NCI-H2227 treated with DMSO at 0.1 percent for 48 hours (cell line): ENCODE measurements at regions not wholly inside any gene's neighbourhood (a gene's known extent, or its start where the extent isn't known, plus 50 kb on each side); places are given as distances from the start of the nearest gene placed in this dataset.
"Not testable (repeated sequence)": the region's sequence is repeated elsewhere in the genome, so short reads cannot be mapped to it uniquely, and the experiment has no call there.

Experiments used
- DNase-seq: peaks from one replicate; lab custom pipeline; 2025; lab: John Stamatoyannopoulos, UW

DNA sequence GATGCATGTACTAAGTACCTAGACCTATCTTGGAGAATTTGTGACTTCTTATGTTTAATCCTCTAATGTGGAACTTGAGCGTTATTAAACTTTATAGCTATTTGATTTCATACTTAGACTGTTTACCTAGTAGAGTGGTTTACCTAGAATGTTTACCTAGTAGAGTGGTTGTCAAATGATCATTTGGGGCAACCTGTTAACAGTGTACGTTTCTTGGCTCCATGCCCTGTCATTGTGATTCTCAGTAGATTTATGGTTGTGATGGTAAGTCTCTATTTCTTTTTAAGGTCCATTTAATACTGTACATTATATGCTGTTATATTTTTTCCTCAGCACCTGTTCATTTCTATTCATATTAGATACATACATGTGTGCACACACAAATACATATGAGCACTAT, 233.0 kb upstream of the MAD2L1 start:
- DNase-seq = no peak

DNA sequence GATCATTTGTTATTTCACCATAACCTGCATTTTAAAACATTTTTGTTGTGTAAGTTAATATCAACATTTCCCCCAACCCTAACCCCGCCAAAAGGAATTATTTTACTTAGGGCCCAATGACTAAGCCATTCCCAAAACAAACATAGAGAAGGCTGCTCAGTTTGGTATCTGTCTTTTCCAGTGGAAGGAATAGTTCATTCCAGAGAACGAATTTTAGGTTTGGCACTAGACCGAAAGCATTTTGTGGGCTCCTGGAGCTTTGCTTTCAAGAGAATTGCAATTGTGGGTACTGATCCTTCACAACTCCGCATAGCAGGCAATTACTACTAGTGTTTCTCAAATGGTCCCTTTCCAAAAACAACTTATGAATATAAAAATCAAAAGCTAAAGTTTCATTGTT, 226.7 kb upstream of the MAD2L1 start:
- no peak for DNase-seq

DNA sequence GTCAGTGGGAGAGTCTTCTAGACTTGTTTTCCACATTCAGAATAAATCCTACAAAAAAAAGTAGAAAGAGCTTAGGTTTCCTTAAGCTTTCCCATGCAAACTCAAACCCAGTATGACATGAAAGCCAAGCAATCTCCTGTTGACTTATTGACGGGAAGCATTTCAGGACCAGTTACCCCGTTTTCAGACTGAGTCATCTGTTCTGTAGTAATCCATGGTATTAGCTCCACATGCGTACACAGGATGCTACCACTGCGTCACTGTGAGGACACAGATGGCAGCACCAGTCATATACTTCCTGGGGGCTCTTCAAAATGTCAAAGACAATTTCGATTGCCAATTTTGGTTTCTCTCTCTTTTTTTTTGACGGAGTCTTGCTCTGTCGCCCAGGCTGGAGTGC, 224.9 kb upstream of the MAD2L1 start:
- DNase-seq = no peak

DNA sequence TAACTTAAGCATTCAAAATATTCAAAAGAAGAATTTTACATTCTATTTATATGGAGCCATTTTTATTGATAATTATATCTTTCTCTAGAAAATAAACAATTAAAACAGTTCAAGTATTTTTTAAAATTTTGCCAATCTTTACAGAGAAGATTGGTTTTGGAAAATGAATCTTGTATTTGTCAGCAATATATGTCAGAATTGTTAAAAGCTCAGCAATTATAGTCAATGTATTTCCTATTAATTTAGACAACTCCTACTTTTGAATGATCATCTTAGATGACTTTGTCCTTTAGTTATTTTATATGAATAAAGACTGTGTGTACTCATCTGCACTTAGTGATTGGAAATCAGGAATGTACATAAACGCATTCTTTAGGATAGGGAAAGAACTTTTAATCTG, 223.9 kb upstream of the MAD2L1 start:
- DNase-seq = no peak

DNA sequence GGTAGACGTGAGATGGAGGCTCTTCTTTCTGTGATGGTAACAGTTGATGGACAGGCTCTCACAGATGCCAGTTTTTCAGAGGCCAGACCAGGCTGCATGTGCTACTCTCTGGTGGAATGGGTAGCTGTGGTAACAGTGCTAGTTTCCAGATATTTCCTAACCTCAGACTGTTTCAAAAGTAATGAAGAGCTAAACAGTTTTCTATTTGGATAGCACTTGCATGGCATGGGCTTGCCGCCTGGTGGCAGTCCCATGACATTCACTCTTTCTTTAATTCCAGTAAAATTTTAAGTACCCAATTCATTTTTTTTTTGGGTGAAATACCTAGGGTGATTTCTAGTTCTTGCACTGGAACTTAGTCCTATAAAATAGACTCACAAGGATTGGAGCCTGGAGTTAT, 220.2 kb upstream of the MAD2L1 start:
- no peak for DNase-seq

DNA sequence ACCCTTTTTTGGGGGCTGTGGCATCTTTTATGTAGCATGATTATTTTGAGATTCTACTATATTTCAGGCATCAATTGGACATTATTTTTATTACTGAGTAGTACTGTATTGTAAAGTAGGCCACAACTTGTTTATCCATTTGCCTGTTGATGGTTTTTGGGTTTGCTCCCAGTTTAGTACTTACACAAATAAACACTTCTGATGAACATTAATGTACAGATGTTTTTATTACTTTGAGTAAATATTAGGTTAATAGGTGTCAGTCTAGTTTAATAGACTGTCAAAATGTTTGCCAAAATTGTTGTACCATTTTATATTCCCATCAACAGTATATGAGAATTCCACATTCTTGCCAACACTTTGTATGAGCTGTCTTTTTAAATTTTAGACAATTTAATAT, 214.9 kb upstream of the MAD2L1 start:
- DNase-seq = no peak

DNA sequence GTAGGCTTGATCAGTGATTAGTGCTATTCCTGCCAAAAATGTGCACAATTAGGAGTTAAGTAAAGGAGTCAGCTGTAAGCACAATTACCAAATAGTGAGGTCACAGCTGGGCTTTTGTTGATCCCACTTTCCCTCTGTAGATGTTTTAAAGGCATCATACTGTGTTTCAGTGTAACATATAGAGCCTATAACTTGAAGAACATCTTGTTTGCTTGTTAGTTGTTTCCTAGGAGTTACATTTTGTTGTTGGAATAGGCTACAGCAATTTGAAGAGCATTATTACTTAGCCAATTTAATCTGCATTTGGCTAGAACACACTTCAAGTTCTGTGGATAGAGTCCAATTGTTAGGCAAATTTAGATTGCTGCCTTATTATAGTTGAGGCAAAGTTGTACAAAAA, 210.7 kb upstream of the MAD2L1 start:
- no peak for DNase-seq

DNA sequence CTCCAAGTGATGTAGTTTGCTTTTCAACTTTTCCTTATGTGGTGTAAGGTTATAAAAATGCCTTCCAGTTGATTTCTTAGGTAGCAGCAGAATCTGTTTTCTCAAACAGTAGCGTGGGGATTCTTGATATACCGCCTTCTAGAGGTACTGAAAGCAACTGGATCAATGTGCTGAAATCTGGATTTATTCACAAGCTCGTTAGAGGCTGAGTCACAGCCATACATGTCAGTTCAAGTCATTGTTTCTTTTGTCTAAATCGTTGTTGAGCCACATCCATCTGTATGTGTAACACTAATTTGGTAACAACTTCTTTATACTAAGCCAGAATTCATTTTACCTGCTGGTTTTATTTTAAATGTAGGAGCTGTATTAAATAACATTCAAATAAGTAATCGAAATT, 200.0 kb upstream of the MAD2L1 start:
- no peak for DNase-seq

DNA sequence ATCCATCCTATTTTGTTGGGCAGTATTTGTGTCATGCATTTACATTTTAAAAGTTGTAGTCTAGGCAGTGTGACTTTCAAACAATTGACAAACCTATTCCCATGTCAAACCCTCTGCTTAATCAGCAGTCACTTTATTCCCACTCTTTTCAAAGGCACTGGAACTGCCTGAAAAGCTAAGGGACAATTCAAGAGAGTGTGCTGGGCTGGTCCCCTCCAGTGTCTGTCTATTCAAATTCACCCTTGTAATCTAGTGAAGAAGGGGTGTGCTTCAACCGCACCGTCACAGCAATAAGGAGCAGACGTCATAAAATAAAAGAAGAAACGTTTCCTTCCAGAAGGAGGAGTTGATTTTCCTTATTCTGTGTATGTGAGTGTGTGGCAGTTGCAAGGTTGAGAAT, 197.0 kb upstream of the MAD2L1 start:
- no peak for DNase-seq

DNA sequence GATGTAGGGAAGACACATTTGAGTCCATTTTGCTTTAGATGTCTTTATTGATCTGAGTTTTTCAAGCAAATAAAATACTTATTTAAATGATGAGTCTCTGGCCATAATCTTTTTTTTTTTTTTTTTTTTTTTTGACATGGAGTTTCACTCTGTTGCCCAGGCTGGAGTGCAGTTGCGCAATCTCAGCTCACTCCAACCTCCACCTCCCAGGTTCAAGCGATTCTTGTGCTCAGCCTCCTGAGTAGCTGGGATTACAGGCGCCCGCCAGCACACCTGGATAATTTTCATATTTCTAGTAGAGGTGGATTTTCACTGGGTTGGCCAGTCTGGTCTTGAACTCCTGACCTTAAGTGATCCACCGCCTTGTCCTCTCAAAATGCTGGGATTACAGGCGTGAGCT, 194.5 kb upstream of the MAD2L1 start:
- no peak for DNase-seq

DNA sequence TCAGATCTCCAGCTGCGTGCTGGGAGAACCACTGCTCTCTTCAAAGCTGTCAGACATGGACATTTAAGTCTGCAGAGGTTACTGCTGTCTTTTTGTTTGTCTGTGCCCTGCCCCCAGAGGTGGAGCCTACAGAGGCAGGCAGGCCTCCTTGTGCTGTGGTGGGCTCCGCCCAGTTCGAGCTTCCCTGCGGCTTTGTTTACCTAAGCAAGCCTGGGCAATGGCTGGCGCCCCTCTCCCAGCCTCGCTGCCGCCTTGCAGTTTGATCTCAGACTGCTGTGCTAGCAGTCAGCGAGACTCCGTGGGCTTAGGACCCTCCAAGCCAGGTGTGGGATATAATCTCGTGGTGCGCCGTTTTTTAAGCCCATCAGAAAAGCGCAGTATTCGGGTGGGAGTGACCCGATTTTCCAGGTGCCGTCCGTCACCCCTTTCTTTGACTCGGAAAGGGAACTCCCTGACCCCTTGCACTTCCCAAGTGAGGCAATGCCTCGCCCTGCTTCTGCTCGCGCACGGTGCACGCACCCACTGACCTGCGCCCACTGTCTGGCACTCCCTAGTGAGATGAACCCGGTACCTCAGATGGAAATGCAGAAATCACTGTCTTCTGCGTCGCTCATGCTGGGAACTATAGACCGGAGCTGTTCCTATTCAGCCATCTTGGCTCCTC, 189.6 kb upstream of the MAD2L1 start:
- DNase-seq = not testable (repeated sequence)

DNA sequence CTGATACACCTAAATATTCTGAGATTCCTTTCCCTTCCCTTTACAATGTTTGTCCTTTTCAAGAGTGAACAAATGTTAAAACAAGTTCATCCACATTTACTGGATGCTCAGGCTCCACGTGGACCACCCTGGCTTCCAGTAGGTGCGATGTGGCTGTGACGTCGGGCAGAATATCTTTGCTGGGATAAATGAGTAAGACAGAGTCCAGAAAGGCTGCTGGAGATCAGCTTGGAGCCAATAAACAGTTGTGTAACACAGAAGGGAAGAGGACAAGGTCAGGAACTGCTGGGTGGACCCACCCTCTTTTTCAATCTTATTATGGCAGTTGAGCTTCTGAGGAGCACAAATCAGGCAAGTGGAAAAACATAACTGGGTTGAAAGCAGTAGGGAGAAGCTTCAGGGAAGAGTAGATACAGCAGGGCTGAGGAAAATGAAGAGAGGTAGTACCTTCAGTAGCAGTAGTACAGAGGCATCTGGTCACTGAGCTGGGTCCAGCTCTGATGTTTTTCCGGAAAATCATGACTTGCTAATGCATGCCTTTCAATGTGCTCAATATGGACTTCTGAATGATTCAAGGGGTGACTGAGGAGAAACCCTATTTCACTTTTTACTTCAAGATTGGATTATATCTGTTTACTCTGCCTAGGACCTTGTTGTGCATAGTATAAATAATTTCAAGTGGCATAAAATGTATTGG, 171.8 kb upstream of the MAD2L1 start:
- no peak for DNase-seq

DNA sequence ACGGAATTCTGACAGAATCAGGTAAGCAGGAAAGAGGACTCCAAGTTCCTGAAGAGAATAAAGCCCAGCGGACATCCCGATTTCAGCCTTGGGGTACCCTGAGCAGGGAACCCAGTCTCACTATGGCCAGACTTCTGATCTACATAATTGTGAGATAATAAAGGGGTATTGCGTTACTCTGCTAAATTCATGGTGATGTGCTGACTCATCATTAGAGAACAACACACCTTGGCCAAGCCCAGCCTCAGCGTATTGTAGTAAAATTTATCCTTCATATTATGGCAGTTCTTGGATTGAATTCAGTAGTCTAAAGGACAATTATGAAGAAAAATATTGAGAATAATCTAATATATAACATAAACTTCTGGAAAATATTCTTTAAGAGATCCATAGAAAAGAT, 170.2 kb upstream of the MAD2L1 start:
- DNase-seq = no peak

DNA sequence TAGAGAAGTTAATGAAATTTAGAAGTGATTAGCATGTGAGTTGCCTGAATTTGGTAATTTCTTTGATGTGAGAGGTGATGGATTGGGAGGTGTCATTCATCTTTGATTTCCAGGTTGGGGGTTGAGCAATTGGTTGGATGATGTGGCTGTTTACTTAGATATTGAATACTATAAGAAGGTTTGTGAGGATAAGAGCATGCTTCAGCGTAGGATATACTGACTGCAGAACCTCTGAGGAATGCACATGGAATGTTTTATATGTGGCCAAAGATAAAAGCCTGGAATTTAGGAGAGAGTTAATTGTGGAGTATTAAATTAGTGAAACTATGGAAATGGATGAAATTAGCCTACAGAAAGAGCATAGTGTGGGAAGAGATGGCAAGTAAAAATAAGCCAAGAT, 165.4 kb upstream of the MAD2L1 start:
- DNase-seq = no peak

DNA sequence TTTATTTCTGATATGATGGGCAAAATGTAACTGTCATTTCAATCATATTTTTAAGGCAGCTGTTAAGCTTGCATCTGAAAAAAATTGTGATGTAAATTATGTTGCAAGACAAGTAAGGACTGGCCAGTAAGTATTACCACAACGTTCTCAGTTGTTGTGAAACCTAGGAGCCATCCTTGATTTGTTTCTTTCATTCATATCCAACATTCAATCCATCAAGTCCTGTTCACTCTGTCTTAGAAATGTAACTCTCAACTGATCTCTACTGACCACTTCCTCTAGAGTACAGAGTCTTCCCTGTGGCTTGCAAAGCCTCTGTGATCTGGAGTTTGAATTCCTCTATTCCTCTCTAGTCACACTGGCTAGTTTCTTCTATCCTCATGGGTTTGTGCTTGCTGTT, 161.4 kb upstream of the MAD2L1 start:
- no peak for DNase-seq

DNA sequence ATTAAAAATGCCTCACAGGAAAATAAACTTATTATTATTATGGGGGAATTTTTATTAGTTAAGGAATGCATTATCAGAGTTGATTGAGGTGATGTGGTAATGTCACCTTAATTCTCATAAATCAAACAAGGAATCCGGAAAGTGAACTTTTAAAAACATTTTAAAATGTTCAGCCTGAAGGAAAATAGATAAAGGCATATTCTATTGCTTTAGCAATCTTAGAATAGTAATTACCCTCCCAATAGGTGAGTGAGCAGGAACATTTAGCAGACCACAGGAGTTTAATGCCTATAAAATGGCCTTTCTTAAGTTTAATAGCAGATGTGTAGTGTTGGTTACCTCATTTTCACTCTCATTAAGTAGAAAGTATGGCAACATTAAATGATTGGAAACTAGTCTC, 160.9 kb upstream of the MAD2L1 start:
- DNase-seq = no peak

DNA sequence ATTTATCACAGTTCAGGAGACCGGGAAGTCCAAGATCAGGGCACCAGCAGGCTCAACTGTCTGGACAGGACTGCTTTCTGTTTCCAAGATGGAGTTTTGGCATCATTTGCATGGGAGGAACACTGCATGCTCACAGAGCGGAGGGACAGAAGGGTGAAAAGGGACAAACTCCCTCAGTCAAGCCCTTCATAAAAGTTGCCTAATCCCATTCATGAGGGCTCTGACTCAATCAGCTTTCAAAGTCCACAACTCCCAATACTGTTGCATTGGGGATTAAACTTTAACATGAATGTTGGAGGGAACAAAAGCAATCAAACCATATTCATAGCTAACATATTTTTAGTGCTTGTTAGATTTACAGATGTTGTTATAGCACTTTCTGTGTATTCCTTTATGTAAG, 158.9 kb upstream of the MAD2L1 start:
- no peak for DNase-seq

DNA sequence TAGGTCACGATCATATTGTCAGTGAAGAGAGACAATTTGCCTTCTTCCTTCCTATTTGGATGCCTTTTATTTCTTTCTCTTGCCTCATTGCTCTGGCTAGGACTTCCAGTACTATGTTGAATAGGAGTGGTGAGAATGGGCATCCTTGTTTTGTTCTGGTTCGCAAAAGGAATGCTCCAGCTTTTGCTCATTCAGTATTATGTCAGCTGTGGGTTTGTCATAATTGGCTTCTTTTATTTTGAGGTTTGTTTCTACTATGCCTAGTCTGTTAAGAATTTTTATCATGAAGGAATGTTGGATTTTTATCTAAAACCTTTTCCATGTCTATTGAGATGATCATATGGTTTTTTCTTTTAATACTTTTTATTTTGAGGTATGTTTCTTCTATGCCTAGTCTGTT, 152.3 kb upstream of the MAD2L1 start:
- DNase-seq = no peak

DNA sequence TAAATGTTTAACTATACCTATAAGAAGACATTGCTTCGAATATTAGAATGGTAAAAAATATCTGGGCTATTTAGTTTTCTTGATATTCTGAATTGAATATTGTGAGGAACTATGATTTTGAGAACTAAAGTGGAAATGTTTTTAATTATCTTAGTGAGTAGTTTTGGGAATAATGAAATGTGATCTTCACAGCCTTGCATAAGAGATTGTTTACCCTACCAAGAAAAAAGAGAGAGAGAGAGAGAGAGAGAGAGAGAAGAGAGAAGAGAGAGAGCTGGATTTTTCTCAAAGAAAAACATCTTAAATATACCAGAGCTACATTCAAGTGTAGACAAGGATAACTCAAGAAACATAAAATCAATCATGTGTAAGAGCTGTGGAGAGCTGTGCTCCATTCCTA, 148.7 kb upstream of the MAD2L1 start:
- no peak for DNase-seq

DNA sequence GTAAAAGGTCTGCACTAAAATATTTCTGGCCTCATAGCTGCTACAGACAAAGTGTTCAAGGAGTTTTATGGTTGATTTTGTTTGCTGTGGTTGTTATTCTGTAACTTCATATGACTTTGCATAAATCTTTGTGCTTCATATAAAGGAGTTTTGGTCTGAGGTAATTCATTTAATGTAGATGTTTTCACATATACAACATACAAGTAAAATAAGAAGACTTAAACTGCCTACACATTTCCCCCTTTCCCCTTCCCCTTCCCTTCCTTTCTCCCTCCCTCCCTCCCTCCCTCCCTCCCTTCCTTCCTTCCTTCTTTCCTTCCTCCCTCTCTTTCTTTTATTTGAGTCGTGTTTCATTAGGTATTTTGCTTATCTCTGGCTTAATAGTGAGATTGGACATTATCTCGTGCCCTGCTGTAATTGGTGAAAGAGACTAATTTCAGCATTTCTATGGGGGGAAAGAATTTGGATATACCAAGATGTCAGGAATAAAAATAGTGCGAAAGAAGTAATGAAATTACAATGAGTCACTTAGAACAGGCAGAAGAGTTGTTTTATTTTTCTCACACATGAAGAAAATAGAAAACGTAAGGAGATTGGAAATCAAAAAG, 144.9 kb upstream of the MAD2L1 start:
- no peak for DNase-seq

DNA sequence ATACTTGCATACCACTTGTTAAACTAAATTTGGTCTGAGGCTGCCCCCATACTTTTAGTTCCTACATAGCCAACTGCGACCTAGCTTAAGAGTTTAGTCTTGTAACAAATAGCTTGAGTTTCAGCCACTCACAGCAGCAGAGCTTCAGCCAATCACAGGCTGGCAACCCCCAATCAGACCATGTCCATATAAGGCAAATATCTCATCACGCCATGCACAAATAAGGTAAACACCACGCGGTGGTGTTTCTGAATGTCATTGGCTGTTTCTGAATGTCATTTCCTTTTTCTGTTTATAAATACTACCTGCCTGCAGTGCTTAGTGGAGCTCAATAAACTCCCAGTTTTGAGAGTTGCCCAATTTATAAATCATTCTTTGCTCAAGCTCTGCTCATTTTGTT, 143.1 kb upstream of the MAD2L1 start:
- no peak for DNase-seq

DNA sequence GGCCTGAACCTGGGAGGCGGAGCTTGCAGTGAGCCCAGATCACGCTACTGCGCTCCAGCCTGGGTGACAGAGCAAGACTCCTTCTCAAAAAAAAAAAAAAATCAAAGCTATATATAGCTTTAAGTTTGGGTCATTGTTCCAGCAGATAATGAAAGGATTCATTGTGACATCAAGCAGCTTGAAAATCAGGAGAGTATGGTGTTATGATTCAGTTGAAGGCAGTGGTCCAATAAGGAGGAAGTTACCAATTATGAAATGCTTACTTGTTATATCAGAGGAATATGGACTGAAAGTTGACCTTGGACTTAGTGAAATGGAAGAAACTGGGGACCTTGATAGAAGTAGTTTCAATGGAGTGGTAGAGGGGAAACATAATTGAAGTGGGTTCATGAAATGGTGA, 140.4 kb upstream of the MAD2L1 start:
- DNase-seq = no peak

DNA sequence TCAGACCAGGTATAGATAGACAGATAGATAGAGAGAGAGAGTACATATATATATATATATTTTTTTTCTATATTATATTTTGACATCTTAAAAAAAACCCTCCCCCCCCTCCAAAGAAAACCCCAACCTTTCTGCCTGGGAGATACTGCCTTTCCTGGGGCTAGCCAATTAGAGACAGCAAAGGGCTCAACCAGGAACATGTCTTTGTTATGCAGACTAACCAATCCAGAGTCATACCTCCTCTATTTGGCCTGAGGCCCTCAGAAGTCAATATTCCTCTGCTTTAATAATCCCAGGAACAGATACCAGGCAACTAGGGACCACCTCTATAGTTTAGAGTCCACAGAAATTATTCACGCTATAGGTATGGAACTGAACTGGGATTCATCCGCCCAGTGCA, 135.6 kb upstream of the MAD2L1 start:
- DNase-seq = no peak

DNA sequence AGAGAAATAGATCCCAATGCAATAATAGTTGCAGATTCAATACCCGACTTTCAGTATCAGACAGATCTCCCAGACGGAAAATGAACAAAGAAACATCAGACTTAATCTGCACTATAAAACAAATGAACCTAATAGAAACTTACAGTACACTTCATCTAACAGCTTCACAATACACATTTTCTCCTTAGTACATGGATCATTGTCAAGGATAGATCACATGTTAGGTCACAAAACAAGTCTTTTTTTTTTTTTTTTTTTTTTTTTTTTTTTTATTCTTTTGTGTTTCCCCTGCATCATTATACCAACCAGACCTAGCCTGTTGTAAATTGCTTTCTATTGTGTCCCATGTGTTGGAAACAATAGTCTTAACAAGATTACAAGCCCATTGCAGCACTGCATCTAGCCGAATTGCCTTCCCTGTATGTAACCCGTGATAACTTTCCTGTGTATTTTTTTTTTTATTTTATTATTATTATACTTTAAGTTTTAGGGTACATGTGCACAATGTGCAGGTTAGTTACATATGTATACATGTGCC, 134.0 kb upstream of the MAD2L1 start:
- DNase-seq = not testable (repeated sequence)
